Fibroblast of villous mesenchyme (primary cell): ENCODE measurements at regions not wholly inside any gene's neighbourhood (a gene's known extent, or its start where the extent isn't known, plus 50 kb on each side); places are given as distances from the start of the nearest gene placed in this dataset.

Experiments
- DNase-seq: peaks from one replicate; pipeline ENCODE4 v3.0.0-alpha.2; 2010; ENCODE audit warnings: low read depth
- H3K4me3 ChIP-seq: 2 replicates; pipeline ENCODE4 v1.5.1; 2011; ENCODE audit warnings: low read depth, mild to moderate bottlenecking, low read length
- TF ChIP-seq, protein P1 (sequence below): IDR thresholded peaks from 2 replicates; pipeline ENCODE4 v1.5.1; 2012; ENCODE audit warnings: low read depth, mild to moderate bottlenecking, low read length; ENCODE audit not compliant: insufficient read depth

DNA sequence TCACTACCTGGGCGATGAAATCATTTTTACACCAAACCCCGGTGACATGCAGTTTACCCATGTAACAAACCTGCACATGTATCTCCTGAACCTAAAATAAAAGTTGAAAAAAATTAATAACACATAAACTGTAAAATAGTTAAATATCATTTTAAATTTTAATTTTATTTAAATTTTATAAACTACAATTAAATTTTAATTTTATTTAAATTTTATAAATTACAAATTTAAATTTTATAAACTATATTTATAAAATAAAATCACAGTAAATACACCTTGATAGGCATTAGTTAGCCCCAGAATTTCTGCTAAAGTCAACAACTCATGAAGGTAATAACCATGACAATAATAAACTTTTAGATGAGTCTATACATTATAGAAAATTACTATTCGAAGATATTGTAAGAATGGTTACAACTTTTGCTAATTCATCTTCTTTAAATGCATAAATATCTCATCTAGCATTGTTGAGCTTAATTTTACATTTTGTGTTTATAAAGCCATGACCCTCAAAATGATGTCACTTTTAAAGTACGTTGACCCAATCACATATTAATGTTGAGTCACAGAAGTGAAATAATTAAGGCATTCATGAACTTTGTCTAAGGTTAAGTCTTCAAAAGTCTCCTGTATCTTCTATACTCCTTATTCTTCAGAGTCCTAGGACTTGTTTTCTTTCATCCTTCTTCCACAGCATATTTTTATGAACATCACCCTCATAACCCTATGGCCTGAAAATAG, 755.8 kb upstream of the LCORL start:
- TF ChIP-seq, protein P1, sequence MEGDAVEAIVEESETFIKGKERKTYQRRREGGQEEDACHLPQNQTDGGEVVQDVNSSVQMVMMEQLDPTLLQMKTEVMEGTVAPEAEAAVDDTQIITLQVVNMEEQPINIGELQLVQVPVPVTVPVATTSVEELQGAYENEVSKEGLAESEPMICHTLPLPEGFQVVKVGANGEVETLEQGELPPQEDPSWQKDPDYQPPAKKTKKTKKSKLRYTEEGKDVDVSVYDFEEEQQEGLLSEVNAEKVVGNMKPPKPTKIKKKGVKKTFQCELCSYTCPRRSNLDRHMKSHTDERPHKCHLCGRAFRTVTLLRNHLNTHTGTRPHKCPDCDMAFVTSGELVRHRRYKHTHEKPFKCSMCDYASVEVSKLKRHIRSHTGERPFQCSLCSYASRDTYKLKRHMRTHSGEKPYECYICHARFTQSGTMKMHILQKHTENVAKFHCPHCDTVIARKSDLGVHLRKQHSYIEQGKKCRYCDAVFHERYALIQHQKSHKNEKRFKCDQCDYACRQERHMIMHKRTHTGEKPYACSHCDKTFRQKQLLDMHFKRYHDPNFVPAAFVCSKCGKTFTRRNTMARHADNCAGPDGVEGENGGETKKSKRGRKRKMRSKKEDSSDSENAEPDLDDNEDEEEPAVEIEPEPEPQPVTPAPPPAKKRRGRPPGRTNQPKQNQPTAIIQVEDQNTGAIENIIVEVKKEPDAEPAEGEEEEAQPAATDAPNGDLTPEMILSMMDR, result no peak
- H3K4me3 ChIP-seq, result no peak overlapping the region

DNA sequence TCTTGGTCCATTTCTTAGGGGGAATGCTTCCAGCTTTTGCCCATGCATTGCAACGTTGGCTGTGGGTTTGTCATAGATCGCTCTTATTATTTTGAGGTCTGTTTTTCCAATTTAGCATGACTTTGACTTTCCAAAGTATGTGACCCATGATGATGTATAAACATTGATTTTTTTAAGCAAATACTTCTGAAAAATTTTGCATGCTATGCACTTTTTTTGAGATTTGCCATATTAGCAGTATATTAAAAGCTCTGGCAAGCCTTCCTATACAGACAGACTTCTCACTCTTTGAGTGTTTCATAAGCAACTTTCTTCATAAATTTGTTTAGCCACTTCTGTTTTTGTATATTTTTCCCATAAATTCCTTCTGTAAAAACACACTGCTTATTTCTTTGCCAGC, 746.4 kb upstream of the LCORL start:
- DNase-seq, result no peak
- TF ChIP-seq, protein P1, result no peak
- no peak overlapping the region for H3K4me3 ChIP-seq

More for the DNA sequence above, 755.8 kb upstream of the LCORL start:
- no peak for DNase-seq

DNA sequence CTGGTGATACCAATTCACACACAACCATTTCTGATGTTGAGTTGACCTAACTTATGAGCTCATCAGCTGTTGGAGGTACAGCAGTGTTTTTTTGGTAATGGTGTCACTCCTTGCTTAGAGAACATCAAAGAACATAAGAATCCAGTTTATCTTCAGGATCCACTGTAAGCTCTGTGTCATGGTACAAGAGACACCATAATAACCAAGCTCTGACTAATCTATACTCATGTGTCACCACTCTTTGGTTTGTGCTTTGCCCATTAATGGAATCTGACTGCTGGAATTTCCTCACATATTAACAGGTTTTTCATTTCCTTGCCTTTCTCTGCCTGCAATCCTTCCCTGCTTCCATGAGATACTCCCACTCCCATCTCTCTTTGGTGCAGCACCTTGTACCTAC, 735.1 kb upstream of the LCORL start:
- TF ChIP-seq, protein P1, result no peak
- DNase-seq, result no peak
- H3K4me3 ChIP-seq, result no peak overlapping the region

DNA sequence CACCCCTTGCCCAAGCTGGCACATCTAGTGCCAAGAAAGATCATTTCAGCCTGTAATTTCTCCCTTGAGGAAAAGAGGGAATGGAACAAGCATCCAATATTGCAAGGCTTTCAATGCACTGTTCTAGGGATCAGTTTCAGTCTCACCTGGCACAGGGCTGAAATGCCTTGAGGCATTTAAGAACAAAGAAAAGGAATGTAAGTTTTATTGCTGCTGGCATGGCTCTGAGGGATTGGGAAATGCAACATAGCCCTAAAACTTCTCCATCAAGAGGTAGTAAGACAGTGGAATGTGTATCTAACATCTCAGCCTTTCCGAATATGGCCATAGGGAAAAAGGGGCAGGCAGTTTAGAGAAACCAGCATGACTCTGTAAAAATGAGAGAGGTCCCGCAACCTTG, 732.6 kb upstream of the LCORL start:
- TF ChIP-seq, protein P1, result no peak
- no peak for DNase-seq
- H3K4me3 ChIP-seq, result no peak overlapping the region

DNA sequence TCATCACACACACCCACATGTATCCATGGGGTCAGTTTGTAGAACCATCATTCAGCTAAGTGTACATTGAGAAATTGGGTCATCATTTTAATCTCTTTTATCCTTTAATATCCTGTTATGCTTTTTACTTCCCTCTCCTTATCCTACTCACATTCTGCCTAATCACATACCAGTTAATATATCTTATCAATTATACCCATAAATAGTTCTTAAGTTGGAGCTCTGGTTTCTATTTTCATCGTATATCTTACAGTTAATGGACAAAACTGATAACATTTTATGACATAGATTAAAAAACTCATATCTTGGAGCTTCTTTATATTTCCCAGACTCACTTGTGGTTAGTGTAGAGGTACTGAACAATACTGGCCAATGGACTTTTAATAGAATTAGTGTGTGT, 729.5 kb upstream of the LCORL start:
- TF ChIP-seq, protein P1, result no peak

DNA sequence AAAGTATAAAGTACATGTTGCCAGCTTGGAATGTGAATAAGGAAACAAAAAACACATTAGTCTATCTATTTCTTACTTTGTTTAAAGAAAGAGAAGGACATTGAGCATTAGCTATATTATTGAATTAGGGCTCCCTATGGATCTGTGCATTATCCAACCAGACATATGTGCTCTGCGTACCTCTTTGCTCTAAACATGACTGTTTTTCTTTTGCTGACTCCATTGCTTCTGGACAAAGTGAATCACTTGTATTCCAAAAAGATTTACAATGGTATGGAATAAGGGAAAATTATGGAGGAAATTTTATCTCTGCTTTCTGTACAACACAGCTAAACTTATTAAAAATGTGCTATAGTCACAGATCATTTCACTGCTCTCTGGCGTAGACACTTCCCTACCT, 727.8 kb upstream of the LCORL start:
- H3K4me3 ChIP-seq, result no peak overlapping the region
- TF ChIP-seq, protein P1, result no peak
- no peak for DNase-seq

More for the DNA sequence above, 729.5 kb upstream of the LCORL start:
- H3K4me3 ChIP-seq, result no peak overlapping the region
- DNase-seq, result peak; percentile 1

DNA sequence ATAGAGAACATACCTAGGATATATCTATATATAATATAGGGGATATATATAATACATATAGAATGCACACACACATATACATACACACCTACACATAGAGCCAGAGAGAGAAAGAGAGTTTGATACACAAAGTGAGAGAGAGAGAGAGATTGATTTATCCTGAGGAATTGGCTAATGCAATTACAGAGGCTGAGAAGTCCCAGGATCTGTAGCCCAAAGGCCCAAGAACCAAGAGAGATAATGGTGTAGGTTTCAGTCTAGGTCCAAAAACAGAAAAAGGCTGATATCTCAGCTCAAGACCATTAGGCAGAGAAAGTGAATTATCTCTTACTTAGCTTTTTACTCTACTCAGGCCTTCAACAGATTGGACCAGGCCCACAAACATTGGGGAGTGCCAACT, 715.0 kb upstream of the LCORL start:
- no peak for DNase-seq
- no peak overlapping the region for H3K4me3 ChIP-seq
- TF ChIP-seq, protein P1, result no peak
